K562 (cell line): ENCODE measurements at regions not wholly inside any gene's neighbourhood (a gene's known extent, or its start where the extent isn't known, plus 50 kb on each side); places are given as distances from the start of the nearest gene placed in this dataset.

Source experiments
- ATAC-seq: fragments of 200-7000 bp; cut with Tn5 transposase; 3 replicates; pipeline ENCODE4 v1.9.1; 2020; ENCODE audit warnings: moderate library complexity
- BruUV-seq: library from RNA; stranded (reverse); fragments of 400-500 nt; replicated peaks from 2 replicates; lab custom pipeline; 2021; lab: Mats Ljungman, UMichigan
- CTCF ChIA-PET: fragments of 300-600 bp; formaldehyde crosslinking; extraction: SDS; loops from one replicate; lab custom pipeline; 2021; ENCODE audit warnings: low intra/inter-chr PET ratio; lab: Yijun Ruan, JAX
- POLR2A ChIA-PET: fragments of 300-600, 350-650 bp; sonication (Branson Sonifier 250); formaldehyde crosslinking; extraction: SDS; loops from one replicate; lab custom pipeline; 2021; ENCODE audit warnings: antibody characterized with exemption, inconsistent platforms; lab: Yijun Ruan, JAX
- DNase-seq, 4 experiments: peaks; one replicate each; pipeline versions ENCODE4 v3.0.0 to v3.0.0-alpha.2; 2011 to 2018; ENCODE audit warnings: low spot score in 3 of 4, mixed read lengths in 3 of 4; ENCODE audit errors: extremely low read depth in 1 of 4
- FAIRE-seq: peaks from 2 replicates; lab custom pipeline; 2011; peaks lifted over from hg19 to GRCh38; lab: Jason Lieb, UNC
- H2AFZ ChIP-seq: 2 replicates; pipeline ENCODE4 v1.6.0; 2011; ENCODE audit warnings: low read depth, low read length, control low read depth, inconsistent platforms
- H3K27ac ChIP-seq: fragments of 200-600 bp; 3 replicates; pipeline ENCODE4 v1.8.0; 2011; ENCODE audit warnings: low read depth, mild to moderate bottlenecking, control low read depth, inconsistent platforms, low read length, moderate library complexity, mixed read lengths; ENCODE audit errors: extremely low read depth
- H3K27me3 ChIP-seq, 2 experiments: fragments of 300-600 bp in 1 of 2; 2 replicates in 1 of 2; 3 replicates in 1 of 2; pipeline versions ENCODE4 v1.6.0 to v1.8.0; 2011; ENCODE audit warnings: inconsistent platforms in 2 of 2, low read length in 2 of 2, mild to moderate bottlenecking in 1 of 2, mixed read lengths in 1 of 2, moderate library complexity in 1 of 2; ENCODE audit not compliant: control insufficient read depth in 2 of 2, insufficient read depth in 2 of 2
- H3K36me3 ChIP-seq: fragments of 300-600 bp; 3 replicates; pipeline ENCODE4 v1.8.0; 2011; ENCODE audit warnings: mild to moderate bottlenecking, low read length, inconsistent platforms; ENCODE audit not compliant: control insufficient read depth, insufficient read depth
- H3K4me1 ChIP-seq, 2 experiments: fragments of 200-600 bp in 1 of 2; replicated peaks in 1 of 2; 2 replicates in 1 of 2; 3 replicates in 1 of 2; pipeline versions ENCODE4 v1.5.1 to v1.8.0; 2011; ENCODE audit warnings: inconsistent platforms in 2 of 2, low read length in 2 of 2, mild to moderate bottlenecking in 1 of 2, mixed read lengths in 1 of 2, moderate library complexity in 1 of 2; ENCODE audit not compliant: control insufficient read depth in 2 of 2, insufficient read depth in 2 of 2
- H3K4me2 ChIP-seq: 2 replicates; pipeline ENCODE4 v1.6.1; 2011; ENCODE audit warnings: low read length, control low read depth, inconsistent platforms, mixed read lengths; ENCODE audit not compliant: insufficient read depth
- H3K4me3 ChIP-seq: fragments of 200-600 bp; sonication (generic), shearing (Covaris generic); 2 replicates; pipeline ENCODE4 v1.5.1; 2016; ENCODE audit warnings: control low read depth, inconsistent platforms
- H3K79me2 ChIP-seq: fragments of 200-600 bp; 3 replicates; pipeline ENCODE4 v1.8.0; 2011; ENCODE audit warnings: low read length, inconsistent platforms; ENCODE audit not compliant: control insufficient read depth, insufficient read depth
- H3K9ac ChIP-seq, 2 experiments: 2 replicates each; pipeline versions ENCODE4 v1.6.0 to v1.6.1; 2011; ENCODE audit warnings: low read depth in 2 of 2, low read length in 2 of 2, control low read depth in 1 of 2, inconsistent platforms in 1 of 2, mild to moderate bottlenecking in 1 of 2, mixed read lengths in 1 of 2; ENCODE audit not compliant: insufficient read depth in 1 of 2
- H3K9me1 ChIP-seq: one replicate; pipeline ENCODE4 v1.6.0; 2011; ENCODE audit warnings: inconsistent platforms, mild to moderate bottlenecking, low read length, moderate library complexity; ENCODE audit not compliant: control insufficient read depth, insufficient read depth
- H3K9me3 ChIP-seq: replicated peaks from 2 replicates; pipeline ENCODE4 v1.5.1; 2011; ENCODE audit warnings: low read depth, low read length, inconsistent platforms; ENCODE audit not compliant: control insufficient read depth, insufficient read depth
- H4K20me1 ChIP-seq: replicated peaks from 2 replicates; pipeline ENCODE4 v1.6.1; 2011; ENCODE audit warnings: low read length, inconsistent platforms, mixed read lengths; ENCODE audit not compliant: control insufficient read depth, insufficient read depth
- CGGBP1 ChIP-seq: fragments of 250-450 bp; sonication (Bioruptor Pico); IDR thresholded peaks from 2 replicates; pipeline ENCODE4 v1.9.0; 2021; ENCODE audit warnings: mild to moderate bottlenecking
- CHD1 ChIP-seq: fragments of 200-600 bp; sonication (generic); IDR thresholded peaks from one replicate; pipeline ENCODE4 v1.6.1; 2012; ENCODE audit warnings: mild to moderate bottlenecking, moderate library complexity, low read length, inconsistent platforms
- GTF2E2 ChIP-seq: fragments of 200-800 bp; sonication (Bioruptor generic); IDR thresholded peaks from 2 replicates; pipeline ENCODE4 v1.6.1; 2016; ENCODE audit warnings: missing genetic modification characterization, missing compliant biosample characterization
- MYNN ChIP-seq, 2 experiments: sonication (generic); formaldehyde crosslinking in 1 of 2; IDR thresholded peaks; 2 replicates each; pipeline versions ENCODE4 v1.5.0 to v1.6.1; 2016 to 2020; ENCODE audit warnings: antibody characterized with exemption in 1 of 2, missing genetic modification reagents in 1 of 2
- NEUROD1 ChIP-seq: fragments of 150-350 bp; IDR thresholded peaks from 2 replicates; pipeline ENCODE4 v1.6.1; 2014; ENCODE audit warnings: borderline replicate concordance, low read length, low read depth; ENCODE audit not compliant: partially characterized antibody
- PKNOX1 ChIP-seq: fragments of 450-650 bp; IDR thresholded peaks from 2 replicates; pipeline ENCODE4 v1.6.1; 2016
- RB1 ChIP-seq: fragments of 450-650 bp; IDR thresholded peaks from 2 replicates; pipeline ENCODE4 v1.6.1; 2017; ENCODE audit warnings: low read depth, mild to moderate bottlenecking
- SMAD1 ChIP-seq: fragments of 150-350 bp; IDR thresholded peaks from 2 replicates; pipeline ENCODE4 v1.6.1; 2014; ENCODE audit warnings: low read length, low read depth; ENCODE audit not compliant: partially characterized antibody
- SPI1 ChIP-seq: IDR thresholded peaks from 2 replicates; pipeline ENCODE4 v1.6.1; 2011; ENCODE audit warnings: low read depth, low read length, control low read depth, borderline replicate concordance
- SRF ChIP-seq, 2 experiments: fragments of 250-450, 450-650 bp in 1 of 2; sonication (Bioruptor Pico) in 1 of 2; sonication (generic) in 1 of 2; formaldehyde crosslinking; IDR thresholded peaks; 2 replicates each; pipeline versions ENCODE4 v1.5.0 to v1.5.1; 2020 to 2022; ENCODE audit warnings: mild to moderate bottlenecking in 1 of 2, missing genetic modification reagents in 1 of 2
- TRIM25 ChIP-seq: fragments of 450-650 bp; IDR thresholded peaks from 2 replicates; pipeline ENCODE4 v1.7.0; 2016; ENCODE audit warnings: borderline replicate concordance
- ZNF140 ChIP-seq: fragments of 250-450 bp; sonication (Bioruptor Pico); IDR thresholded peaks from 2 replicates; pipeline ENCODE4 v1.8.0; 2021; ENCODE audit warnings: moderate library complexity, mild to moderate bottlenecking, inconsistent platforms
- ZNF395 ChIP-seq: fragments of 200-800 bp; sonication (Bioruptor generic); IDR thresholded peaks from 2 replicates; pipeline ENCODE4 v1.6.1; 2017; ENCODE audit warnings: missing genetic modification characterization, missing compliant biosample characterization
- ZNF436 ChIP-seq: fragments of 250-450, 450-650 bp; sonication (Bioruptor Pico); formaldehyde crosslinking; IDR thresholded peaks from 2 replicates; pipeline ENCODE4 v1.7.0; 2020; ENCODE audit warnings: mild to moderate bottlenecking
- WGBS: fragments of 100-300 bp; shearing (Covaris generic); methylation state at CpG from one replicate; pipeline ENCODE4 v1.1.6; 2016; ENCODE audit warnings: low coverage, mixed read lengths; ENCODE audit not compliant: insufficient coverage; ENCODE audit errors: missing lambda C conversion rate; 5-methylcytosine and 5-hydroxymethylcytosine counted together
- in situ Hi-C: fragments of 300-500 bp; cut with MboI; formaldehyde crosslinking; loops from 4 replicates; pipeline ENCODE4 v1.15.0; 2018; ENCODE audit warnings: inconsistent platforms, mixed read lengths
- intact Hi-C: fragments of 100-400 bp; cut with micrococcal nuclease; formaldehyde crosslinking; loops from 2 replicates; pipeline ENCODE4 v1.14.2; 2022

- TF ChIP-seq SRF (CRISPR knock-in tag; IDR thresholded peaks at IDR 0.05), result no peak
Measured at GRCh38 chr5:1702318-1702717, 97.3 kb downstream of the MRPL36 start (continued).

GRCh38 chr5:1701884-1702283, 97.8 kb downstream of the MRPL36 start:
- H3K9ac ChIP-seq, result no peak overlapping the region
- ChIA-PET POLR2A (interaction anchor here (0.7 kb wide), 1 partner anchor 454 kb away, joined by 3 read pairs; no protein-coding TSS in a partner anchor), CTCF (no interaction called here)
- intact Hi-C loops (no loop called here), in situ Hi-C loops (no loop called here)
- no peak overlapping the region for H2AFZ ChIP-seq
- ATAC-seq (no peak), FAIRE-seq (peak; percentile 51), DNase-seq (no peak)
- no peak overlapping the region for H3K4me3 ChIP-seq
- H3K9me1 ChIP-seq, result no peaks in the 10 kb centered on the region
- H3K27ac ChIP-seq, result no peak overlapping the region
- peaks cover 14% of the 10 kb centered on the region; the same call in 1 of the 2 replicates for H4K20me1 ChIP-seq
- H3K4me1 ChIP-seq, result peaks cover 0 to 7% of the 10 kb centered on the region in 2 experiments; a peak in 3 of 5 replicates
- H3K27me3 ChIP-seq, result peaks cover 56 to 78% of the 10 kb centered on the region in 2 experiments
- 8% methylated on average over 21 of the region's 22 CpGs for WGBS
- H3K79me2 ChIP-seq, result no peaks in the 10 kb centered on the region
- no TSS peak for BruUV-seq
- no peaks in the 10 kb centered on the region for H3K36me3 ChIP-seq
- H3K4me2 ChIP-seq, result no peak overlapping the region
- no peaks in the 10 kb centered on the region for H3K9me3 ChIP-seq
- TF ChIP-seq SMAD1, result no peak
- TF ChIP-seq TRIM25, result no peak
- TF ChIP-seq CHD1, result no peak
- no peak for TF ChIP-seq NEUROD1
- TF ChIP-seq MYNN (IDR thresholded peaks at IDR 0.05), result no peak
- no peak for TF ChIP-seq MYNN (CRISPR knock-in tag; IDR thresholded peaks at IDR 0.05)
- no peak for TF ChIP-seq ZNF140 (CRISPR knock-in tag)
- TF ChIP-seq SPI1, result no peak
- no peak for TF ChIP-seq ZNF395
- no peak for TF ChIP-seq RB1
- TF ChIP-seq GTF2E2 (tag), result no peak
- no peak for TF ChIP-seq PKNOX1
- no peak for TF ChIP-seq CGGBP1 (CRISPR knock-in tag)
- no peak for TF ChIP-seq ZNF436 (CRISPR knock-in tag)
